K562 (cell line): ENCODE measurements at regions not wholly inside any gene's neighbourhood (a gene's known extent, or its start where the extent isn't known, plus 50 kb on each side); places are given as distances from the start of the nearest gene placed in this dataset.

ENCODE experiments used
- CBX2 ChIP-seq: fragments of 200-600 bp; sonication (generic); IDR thresholded peaks from one replicate; pipeline ENCODE4 v1.6.1; 2012; ENCODE audit warnings: mild to moderate bottlenecking, low read length, inconsistent platforms; ENCODE audit not compliant: insufficient read depth, poor library complexity, severe bottlenecking
- FOXK2 ChIP-seq, 2 experiments: fragments of 450-650 bp; IDR thresholded peaks in 1 of 2; conservative IDR thresholded peaks in 1 of 2; 2 replicates each; pipeline ENCODE4 v1.6.1; 2016; ENCODE audit warnings: low read depth in 2 of 2, mild to moderate bottlenecking in 1 of 2
- GABPA ChIP-seq: fragments of 200-800 bp; sonication (Bioruptor generic); conservative IDR thresholded peaks from 2 replicates; pipeline ENCODE4 v1.6.1; 2016; ENCODE audit warnings: low read depth, missing genetic modification characterization, missing compliant biosample characterization
- HEY1 ChIP-seq: fragments of 250-450 bp; sonication (Bioruptor Pico); IDR thresholded peaks from 2 replicates; pipeline ENCODE4 v1.5.0; 2020; ENCODE audit warnings: mild to moderate bottlenecking, moderate library complexity, borderline replicate concordance
- KAT7 ChIP-seq: sonication (generic); formaldehyde crosslinking; IDR thresholded peaks from 2 replicates; pipeline ENCODE4 v1.8.0; 2022; ENCODE audit warnings: missing genetic modification reagents, mild to moderate bottlenecking, borderline replicate concordance
- NR2C2 ChIP-seq, 2 experiments: fragments of 200-800 bp in 1 of 2; sonication (Bioruptor generic) in 1 of 2; sonication (generic) in 1 of 2; formaldehyde crosslinking in 1 of 2; IDR thresholded peaks; 2 replicates each; pipeline versions ENCODE4 v1.6.1 to v1.8.0; 2016 to 2022; ENCODE audit warnings: mild to moderate bottlenecking in 1 of 2, missing compliant biosample characterization in 1 of 2, missing genetic modification characterization in 1 of 2, missing genetic modification reagents in 1 of 2
- POLR2G ChIP-seq: fragments of 200-400 bp; formaldehyde crosslinking; IDR thresholded peaks from 2 replicates; pipeline ENCODE4 v1.6.1; 2017; ENCODE audit warnings: low read depth, mild to moderate bottlenecking, antibody characterized with exemption, low read length, moderate library complexity
- RBM14 ChIP-seq: fragments of 200-400 bp; formaldehyde crosslinking; IDR thresholded peaks from 2 replicates; pipeline ENCODE4 v1.6.1; 2018; ENCODE audit warnings: low read depth, mild to moderate bottlenecking, low read length, moderate library complexity, borderline replicate concordance; ENCODE audit not compliant: insufficient read depth
- RCOR1 ChIP-seq, 2 experiments: IDR thresholded peaks; 2 replicates each; pipeline ENCODE4 v1.6.1; 2012; ENCODE audit warnings: low read depth in 2 of 2, low read length in 2 of 2, borderline replicate concordance in 1 of 2, improper control_type of control experiment in 1 of 2
- SMAD3 ChIP-seq: fragments of 450-650 bp; formaldehyde crosslinking; conservative IDR thresholded peaks from 2 replicates; pipeline ENCODE4 v1.4.0; 2020; ENCODE audit warnings: mild to moderate bottlenecking
- ZNF644 ChIP-seq: fragments of 200-800 bp; sonication (Bioruptor generic); IDR thresholded peaks from 2 replicates; pipeline ENCODE4 v1.6.1; 2016; ENCODE audit warnings: low read depth, missing genetic modification characterization, missing compliant biosample characterization
- TF ChIP-seq, protein P1 (sequence below): fragments of 250-450 bp; sonication (Bioruptor Pico); IDR thresholded peaks from 2 replicates; pipeline ENCODE4 v1.4.0; 2020
- TF ChIP-seq, protein P2 (sequence below): fragments of 450-650 bp; IDR thresholded peaks from 2 replicates; pipeline ENCODE4 v1.6.1; 2016
- TF ChIP-seq, protein P3 (sequence below): IDR thresholded peaks from 2 replicates; pipeline ENCODE4 v1.6.1; 2011; ENCODE audit warnings: borderline replicate concordance, low read depth, mild to moderate bottlenecking, moderate library complexity, low read length; ENCODE audit not compliant: insufficient read depth, poor library complexity, severe bottlenecking
- TF ChIP-seq, protein P4 (sequence below): sonication (generic); formaldehyde crosslinking; IDR thresholded peaks from 2 replicates; pipeline ENCODE4 v1.8.0; 2022; ENCODE audit warnings: mild to moderate bottlenecking, missing genetic modification reagents, borderline replicate concordance

DNA sequence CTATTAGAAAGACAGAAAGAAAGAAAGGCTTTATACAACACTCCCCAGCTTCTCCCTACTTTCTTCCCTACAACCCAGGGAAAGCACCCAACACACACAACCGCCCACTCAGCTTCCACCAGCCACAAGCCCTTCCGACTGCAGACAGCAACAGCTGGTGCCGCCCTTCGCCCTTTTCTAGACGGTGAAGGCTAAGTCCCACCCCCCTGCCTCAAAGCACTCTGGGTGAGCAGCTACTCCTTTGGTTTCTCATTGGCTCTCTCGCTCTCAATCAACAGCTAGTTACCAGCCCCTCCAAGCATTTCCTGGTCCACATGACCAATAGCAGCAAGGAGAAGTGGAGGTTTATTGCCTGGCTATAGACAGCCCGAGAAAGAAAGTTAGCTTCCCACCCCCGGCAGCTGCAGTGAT is 230.1 kb upstream of the MOCS1 start (continued):
- TF ChIP-seq CBX2 (no peak), POLR2G (peak; percentile 84), FOXK2 (conservative IDR thresholded peaks at IDR 0.05 in 1 of 2, IDR thresholded peaks at IDR 0.05 in 1 of 2; ENCODE audit: low read depth in 2 of 2) (peak; percentile 87 to 95), GABPA (tag) (peak; percentile 77), HEY1 (CRISPR knock-in tag) (peak; percentile 25; the same call in 1 of the 2 replicates), NR2C2 (CRISPR knock-in tag; IDR thresholded peaks at IDR 0.05) (no peak), NR2C2 (tag; IDR thresholded peaks at IDR 0.05) (peak; percentile 69), ZNF644 (tag) (no peak), RBM14 (no peak), RCOR1 (IDR thresholded peaks at IDR 0.05; ENCODE audit: borderline replicate concordance in 1 of 2, low read depth in 2 of 2, low read length in 2 of 2) (peak in 1 of 2 experiments; percentile 98; a peak in 2 of 4 replicates), SMAD3 (CRISPR knock-in tag) (no peak; the same call in 1 of the 2 replicates), KAT7 (no peak)
- TF ChIP-seq, protein P1, sequence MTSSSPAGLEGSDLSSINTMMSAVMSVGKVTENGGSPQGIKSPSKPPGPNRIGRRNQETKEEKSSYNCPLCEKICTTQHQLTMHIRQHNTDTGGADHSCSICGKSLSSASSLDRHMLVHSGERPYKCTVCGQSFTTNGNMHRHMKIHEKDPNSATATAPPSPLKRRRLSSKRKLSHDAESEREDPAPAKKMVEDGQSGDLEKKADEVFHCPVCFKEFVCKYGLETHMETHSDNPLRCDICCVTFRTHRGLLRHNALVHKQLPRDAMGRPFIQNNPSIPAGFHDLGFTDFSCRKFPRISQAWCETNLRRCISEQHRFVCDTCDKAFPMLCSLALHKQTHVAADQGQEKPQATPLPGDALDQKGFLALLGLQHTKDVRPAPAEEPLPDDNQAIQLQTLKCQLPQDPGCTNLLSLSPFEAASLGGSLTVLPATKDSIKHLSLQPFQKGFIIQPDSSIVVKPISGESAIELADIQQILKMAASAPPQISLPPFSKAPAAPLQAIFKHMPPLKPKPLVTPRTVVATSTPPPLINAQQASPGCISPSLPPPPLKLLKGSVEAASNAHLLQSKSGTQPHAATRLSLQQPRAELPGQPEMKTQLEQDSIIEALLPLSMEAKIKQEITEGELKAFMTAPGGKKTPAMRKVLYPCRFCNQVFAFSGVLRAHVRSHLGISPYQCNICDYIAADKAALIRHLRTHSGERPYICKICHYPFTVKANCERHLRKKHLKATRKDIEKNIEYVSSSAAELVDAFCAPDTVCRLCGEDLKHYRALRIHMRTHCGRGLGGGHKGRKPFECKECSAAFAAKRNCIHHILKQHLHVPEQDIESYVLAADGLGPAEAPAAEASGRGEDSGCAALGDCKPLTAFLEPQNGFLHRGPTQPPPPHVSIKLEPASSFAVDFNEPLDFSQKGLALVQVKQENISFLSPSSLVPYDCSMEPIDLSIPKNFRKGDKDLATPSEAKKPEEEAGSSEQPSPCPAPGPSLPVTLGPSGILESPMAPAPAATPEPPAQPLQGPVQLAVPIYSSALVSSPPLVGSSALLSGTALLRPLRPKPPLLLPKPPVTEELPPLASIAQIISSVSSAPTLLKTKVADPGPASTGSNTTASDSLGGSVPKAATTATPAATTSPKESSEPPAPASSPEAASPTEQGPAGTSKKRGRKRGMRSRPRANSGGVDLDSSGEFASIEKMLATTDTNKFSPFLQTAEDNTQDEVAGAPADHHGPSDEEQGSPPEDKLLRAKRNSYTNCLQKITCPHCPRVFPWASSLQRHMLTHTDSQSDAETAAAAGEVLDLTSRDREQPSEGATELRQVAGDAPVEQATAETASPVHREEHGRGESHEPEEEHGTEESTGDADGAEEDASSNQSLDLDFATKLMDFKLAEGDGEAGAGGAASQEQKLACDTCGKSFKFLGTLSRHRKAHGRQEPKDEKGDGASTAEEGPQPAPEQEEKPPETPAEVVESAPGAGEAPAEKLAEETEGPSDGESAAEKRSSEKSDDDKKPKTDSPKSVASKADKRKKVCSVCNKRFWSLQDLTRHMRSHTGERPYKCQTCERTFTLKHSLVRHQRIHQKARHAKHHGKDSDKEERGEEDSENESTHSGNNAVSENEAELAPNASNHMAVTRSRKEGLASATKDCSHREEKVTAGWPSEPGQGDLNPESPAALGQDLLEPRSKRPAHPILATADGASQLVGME (CRISPR knock-in tag): no peak
- TF ChIP-seq, protein P2, sequence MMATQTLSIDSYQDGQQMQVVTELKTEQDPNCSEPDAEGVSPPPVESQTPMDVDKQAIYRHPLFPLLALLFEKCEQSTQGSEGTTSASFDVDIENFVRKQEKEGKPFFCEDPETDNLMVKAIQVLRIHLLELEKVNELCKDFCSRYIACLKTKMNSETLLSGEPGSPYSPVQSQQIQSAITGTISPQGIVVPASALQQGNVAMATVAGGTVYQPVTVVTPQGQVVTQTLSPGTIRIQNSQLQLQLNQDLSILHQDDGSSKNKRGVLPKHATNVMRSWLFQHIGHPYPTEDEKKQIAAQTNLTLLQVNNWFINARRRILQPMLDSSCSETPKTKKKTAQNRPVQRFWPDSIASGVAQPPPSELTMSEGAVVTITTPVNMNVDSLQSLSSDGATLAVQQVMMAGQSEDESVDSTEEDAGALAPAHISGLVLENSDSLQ: peak; percentile 99
- TF ChIP-seq, protein P3, sequence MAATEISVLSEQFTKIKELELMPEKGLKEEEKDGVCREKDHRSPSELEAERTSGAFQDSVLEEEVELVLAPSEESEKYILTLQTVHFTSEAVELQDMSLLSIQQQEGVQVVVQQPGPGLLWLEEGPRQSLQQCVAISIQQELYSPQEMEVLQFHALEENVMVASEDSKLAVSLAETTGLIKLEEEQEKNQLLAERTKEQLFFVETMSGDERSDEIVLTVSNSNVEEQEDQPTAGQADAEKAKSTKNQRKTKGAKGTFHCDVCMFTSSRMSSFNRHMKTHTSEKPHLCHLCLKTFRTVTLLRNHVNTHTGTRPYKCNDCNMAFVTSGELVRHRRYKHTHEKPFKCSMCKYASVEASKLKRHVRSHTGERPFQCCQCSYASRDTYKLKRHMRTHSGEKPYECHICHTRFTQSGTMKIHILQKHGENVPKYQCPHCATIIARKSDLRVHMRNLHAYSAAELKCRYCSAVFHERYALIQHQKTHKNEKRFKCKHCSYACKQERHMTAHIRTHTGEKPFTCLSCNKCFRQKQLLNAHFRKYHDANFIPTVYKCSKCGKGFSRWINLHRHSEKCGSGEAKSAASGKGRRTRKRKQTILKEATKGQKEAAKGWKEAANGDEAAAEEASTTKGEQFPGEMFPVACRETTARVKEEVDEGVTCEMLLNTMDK: no peak
- TF ChIP-seq, protein P4, sequence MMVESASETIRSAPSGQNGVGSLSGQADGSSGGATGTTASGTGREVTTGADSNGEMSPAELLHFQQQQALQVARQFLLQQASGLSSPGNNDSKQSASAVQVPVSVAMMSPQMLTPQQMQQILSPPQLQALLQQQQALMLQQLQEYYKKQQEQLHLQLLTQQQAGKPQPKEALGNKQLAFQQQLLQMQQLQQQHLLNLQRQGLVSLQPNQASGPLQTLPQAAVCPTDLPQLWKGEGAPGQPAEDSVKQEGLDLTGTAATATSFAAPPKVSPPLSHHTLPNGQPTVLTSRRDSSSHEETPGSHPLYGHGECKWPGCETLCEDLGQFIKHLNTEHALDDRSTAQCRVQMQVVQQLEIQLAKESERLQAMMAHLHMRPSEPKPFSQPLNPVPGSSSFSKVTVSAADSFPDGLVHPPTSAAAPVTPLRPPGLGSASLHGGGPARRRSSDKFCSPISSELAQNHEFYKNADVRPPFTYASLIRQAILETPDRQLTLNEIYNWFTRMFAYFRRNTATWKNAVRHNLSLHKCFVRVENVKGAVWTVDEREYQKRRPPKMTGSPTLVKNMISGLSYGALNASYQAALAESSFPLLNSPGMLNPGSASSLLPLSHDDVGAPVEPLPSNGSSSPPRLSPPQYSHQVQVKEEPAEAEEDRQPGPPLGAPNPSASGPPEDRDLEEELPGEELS: no peak
